Brain pericyte (primary cell): ENCODE measurements at regions not wholly inside any gene's neighbourhood (a gene's known extent, or its start where the extent isn't known, plus 50 kb on each side); places are given as distances from the start of the nearest gene placed in this dataset.
"Not testable (repeated sequence)": the region's sequence is repeated elsewhere in the genome, so short reads cannot be mapped to it uniquely, and the experiment has no call there.

Experiments
- DNase-seq: peaks from one replicate; pipeline ENCODE4 v3.0.0-alpha.2; 2012; ENCODE audit warnings: low read depth, low spot score

DNA sequence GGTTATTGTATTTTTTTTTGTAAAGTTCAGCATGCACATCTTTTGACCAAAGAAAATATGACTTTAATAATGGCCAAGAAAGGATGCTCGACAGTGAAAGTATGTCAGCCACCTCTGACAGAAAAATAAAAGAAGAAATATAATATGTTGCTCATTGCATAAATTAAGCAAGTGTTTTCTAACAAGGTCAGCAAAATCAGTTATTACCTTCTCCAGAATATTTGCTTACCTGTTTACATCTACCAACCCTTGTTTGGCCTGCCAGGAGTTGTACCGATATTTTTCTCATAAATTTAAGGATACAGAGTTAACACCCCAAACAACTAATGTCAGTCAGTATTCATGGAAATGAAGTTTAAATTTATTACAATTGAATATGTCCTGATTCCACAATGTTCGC lies 685.4 kb downstream of the PLA2G4A start:
- DNase-seq = no peak

DNA sequence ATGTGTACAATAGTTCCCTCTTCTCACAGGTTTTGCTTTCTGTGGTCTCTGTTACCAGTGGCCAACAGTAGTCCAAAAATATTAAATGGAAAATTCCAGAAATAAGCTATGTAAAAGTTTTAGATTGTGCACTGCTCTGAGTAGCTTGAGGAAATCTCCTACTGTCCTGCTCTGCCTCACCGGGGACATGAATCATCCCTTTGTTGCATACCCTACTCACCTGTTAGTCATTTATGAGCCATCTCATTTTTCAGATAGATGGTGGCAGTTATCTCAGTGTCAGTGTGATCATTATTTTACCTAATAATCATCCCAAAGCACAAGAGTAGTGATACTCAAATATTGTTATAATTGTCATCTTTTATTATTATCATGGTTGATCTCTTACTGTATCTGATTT lies 688.1 kb downstream of the PLA2G4A start:
- DNase-seq = no peak

DNA sequence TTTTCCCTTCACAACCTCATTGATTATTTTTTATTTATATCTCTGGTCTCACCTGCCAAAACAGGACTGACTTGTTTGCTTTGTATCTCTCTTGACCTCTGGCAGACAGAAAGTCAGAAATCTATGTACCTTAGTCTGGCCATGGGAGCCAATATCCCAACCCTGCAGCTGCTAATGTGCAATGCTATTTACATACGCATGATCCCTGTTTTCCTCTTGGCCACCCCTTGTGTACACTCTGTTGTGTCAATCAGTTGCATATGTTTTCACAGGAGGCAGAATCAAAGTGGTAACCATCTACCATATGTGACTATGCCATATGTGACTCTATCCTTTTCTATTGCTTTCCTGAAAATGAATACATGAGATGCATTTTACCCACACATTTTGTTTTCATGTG lies 688.8 kb downstream of the PLA2G4A start:
- DNase-seq = no peak

DNA sequence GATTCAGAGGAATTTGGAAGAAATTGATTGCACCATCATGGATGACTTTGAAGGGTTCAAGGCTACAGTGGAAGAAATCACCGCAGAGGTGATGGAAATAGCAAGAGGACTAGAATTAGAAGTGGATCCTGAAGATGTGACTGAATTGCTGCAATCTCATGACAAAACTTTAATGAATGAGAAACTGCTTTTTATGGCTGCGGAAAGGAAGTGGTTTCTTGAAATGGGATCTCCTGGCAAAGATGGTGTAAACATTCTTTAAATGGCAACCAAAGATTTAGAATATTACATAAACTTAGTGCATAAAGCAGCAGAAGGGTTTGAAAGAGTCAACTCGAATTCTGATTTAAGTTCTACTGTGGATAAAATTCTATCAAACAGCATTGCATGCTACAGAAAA lies 698.6 kb downstream of the PLA2G4A start:
- no peak for DNase-seq

DNA sequence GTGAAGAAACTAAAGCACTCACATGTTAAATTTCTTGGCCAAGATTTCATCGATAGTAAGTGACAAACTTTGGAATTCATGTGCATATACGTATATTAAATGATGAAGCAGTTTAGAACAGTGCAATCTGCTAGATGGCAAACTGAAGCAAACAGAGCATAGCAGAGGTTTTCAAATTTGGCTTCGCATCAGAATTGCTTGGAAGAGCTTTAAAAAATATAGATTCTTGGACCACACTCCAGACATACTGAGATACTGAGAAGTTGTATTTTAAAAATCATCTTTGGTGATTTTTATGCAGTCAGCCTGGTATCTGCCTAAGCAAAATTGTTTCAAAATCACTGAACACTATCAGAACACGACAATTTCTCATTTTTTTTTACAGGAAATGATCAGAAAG lies 709.2 kb downstream of the PLA2G4A start:
- DNase-seq = no peak

DNA sequence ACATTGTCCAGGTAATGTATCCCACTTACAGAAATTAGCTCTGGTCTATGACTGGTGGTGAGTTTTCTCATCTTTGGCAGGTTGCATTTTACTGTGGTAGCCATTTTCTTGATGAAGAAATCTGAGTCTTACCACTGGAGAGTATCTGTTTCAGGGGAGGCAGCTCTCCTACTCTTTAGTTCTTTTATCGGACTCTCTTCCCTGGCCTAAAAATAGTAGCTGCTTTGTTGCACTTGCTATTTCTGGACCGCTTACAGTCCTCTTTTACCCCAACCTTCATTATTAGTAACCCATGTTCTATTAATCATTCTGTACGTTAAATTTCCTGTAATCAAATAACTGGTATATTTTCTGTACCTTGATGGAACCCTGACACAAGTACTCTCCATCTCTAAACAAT lies 720.8 kb downstream of the PLA2G4A start:
- no peak for DNase-seq

DNA sequence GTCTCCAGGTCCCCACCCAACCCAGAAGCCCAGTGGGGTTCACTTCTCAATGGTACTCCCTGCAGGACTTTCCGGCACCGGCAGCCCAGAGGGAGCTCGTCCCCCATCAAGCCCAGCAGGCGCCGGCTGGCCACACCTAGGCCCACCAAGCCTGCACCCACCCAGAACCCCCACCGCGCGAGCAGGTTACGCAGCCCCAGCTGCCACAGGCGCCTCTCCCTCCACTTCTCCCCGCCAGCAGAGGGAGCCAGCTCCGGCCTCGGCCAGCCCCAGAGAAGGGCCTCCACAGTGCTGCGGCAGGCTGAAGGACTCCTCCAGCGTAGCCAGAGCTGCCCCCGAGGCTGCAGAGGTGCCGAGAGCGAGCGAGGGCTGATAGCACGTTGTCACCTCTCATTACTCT lies 722.3 kb downstream of the PLA2G4A start:
- no peak for DNase-seq

DNA sequence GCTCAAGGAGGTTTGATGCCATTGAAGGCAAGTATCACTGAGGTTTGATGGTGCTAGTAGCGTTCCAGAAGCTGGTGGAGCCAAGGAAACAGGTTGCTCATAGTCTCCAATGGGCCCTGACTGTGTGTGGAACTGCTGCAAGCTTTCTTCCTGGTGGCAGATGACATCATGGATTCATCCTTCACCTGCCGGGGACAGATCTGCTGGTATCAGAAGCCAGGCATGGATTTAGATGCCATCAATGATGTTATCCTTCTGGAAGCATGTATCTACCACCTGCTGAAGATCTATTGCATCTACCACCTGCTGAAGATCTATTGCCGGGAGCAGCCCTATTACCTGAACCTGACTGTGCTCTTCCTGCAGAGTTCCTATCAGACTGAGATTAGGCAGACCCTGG lies 734.4 kb downstream of the PLA2G4A start:
- no peak for DNase-seq

DNA sequence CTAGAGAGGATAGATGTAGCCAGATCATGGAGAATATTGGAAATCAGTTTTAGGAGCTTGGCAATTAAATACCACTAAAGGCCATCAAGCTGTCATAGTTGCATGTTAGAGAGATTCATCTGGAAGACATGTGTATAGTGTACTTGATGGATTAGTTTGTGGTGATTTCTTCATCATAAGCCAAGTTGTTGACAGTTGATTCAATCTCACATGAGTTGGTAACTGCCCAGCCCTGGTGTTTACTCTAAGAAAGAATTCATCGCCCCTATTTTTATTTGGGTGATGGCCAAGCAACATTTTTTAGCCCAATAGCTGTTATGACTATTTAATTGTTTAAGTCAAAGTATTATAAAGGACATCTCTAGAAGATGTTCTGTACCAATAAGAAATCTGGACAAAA lies 737.6 kb downstream of the PLA2G4A start:
- DNase-seq = no peak

DNA sequence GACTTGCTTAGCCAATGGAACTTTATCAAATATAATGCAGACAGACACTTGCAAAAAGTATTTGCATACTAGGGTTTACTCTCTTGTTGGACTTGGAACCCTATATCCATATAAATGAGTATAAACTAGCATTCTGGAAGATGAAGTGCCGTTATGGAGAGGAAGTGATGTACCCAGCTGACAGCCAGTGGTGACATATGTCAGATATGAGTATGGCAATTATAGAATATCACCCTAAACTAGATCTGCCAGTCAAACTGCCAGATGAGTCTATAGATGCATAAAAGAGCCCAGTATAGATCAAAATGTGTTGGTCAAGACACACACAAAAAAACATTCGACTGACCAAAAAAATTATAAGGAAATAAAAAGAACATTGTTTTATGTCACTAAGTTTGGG lies 739.3 kb downstream of the PLA2G4A start:
- no peak for DNase-seq

DNA sequence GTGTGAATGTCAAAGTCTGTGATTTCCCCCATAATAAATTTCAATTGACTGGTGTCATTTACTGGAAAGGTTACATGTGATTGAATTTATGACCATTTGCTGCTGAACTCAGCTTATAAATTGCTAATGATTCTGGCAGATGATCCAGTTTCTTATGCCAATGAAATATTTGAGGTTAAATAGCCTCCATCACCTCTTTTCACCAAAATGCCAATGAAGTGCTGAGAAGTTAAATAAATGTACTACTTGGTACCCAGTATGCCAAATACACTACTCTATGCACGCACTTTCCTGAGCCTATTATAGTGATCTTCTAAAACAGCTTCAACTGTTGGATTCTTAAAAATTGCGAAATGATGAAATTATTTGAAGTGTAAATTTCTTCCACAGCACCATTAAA lies 741.4 kb downstream of the PLA2G4A start:
- DNase-seq = no peak

DNA sequence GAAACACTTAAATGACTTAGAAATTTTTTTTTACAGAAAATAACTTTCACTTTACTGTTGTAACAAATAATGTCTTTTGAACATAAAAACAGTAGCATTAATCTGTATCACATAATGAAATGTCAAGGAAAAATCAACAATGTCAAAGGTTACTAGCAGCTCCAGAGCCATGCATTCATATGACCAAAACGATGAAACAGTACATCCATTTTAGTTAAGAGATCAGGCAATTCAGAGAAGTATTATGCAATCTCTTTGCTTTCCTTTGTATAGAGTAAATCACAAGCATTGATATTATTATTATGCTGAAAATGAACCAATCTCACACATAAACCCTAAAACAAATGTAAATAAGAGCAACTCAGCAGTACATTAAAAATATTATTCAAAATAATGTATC lies 748.9 kb downstream of the PLA2G4A start:
- no peak for DNase-seq

DNA sequence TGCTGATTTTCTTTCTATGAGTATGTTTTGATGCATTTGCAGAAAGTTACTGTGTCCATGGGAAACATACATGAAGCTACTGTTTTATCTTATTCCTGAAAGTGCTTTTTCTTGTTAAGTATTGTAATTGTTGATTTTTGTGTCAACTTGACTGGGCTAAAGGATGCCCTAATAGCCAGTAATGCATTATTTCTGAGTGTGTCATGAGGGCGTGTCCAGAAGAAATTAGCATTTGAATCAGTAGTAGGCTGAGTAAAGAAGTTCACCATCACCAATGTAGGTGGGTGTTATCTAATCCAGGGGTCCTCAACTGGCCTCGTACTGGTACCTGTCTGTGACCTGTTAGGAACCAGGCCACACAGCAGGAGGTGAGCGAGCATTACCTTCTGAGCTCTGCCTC lies 760.2 kb downstream of the PLA2G4A start:
- no peak for DNase-seq

DNA sequence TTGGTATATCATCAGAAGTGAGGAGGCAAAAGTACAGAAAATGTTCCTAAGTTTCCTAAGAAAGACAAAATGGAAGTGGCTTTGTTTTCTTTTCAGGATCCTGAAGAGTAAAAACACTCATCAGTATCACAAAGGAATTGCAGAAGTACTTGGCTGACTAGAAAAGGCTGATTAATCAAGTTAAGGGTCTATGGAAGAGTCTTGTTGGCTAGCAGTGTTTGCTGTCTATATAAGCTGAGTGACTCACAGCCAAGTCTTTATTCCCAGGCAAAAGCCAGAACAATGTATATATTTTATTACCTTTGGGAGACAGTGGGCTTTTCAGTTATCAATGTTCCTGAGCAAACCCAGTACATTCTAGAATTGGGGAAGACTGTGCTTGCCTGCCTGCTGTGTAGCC lies 777.0 kb downstream of the PLA2G4A start:
- no peak for DNase-seq

DNA sequence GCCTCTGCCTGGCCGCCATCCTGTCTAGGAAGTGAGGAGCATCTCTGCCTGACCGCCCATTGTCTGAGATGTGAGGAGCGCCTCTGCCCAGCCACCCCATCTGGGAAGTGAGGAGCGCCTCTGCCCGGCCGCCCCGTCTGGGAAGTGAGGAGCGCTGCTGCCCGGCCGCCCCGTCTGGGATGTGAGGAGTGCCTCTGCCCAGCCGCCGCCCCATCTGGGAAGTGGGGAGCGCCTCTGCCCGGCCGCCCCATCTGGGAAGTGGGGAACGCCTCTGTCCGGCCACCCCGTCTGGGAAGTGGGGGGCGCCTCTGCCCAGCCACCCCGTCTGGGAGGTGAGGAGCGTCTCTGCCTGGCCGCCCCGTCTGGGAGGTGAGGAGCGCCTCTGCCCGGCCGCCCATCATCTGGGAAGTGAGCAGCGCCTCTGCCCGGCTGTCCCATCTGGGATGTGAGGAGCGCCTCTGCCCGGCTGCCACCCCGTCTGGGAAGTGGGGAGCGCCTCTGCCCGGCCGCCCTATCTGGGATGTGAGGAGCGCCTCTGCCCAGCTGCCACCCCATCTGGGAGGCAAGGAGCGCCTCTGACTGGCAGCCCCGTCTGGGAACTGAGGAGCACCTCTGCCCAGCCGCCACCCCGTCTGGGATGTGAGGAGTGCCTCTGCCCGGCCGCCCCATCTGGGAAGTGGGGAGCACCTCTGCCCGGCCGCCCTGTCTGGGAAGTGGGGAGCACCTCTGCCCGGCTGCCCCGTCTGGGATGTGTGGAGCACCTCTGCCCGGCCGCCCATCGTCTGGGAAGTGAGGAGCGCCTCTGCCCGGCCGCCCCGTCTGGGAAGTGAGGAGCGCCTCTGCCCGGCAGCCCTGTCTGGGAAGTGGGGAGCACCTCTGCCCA lies 787.3 kb downstream of the PLA2G4A start:
- DNase-seq = not testable (repeated sequence)

DNA sequence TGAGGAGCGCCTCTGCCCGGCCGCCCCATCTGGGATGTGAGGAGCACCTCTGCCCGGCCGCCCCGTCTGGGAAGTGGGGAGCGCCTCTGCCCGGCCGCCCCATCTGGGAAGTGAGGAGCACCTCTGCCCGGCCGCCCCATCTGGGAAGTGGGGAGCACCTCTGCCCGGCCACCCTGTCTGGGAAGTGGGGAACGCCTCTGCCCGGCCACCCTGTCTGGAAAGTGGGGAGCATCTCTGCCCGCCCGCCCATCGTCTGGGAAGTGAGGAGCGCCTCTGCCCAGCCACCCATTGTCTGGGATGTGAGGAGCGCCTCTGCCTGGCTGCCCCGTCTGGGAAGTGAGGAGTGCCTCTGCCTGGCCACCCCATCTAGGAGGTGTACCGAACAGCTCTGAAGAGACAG lies 788.1 kb downstream of the PLA2G4A start:
- not testable (repeated sequence) for DNase-seq

DNA sequence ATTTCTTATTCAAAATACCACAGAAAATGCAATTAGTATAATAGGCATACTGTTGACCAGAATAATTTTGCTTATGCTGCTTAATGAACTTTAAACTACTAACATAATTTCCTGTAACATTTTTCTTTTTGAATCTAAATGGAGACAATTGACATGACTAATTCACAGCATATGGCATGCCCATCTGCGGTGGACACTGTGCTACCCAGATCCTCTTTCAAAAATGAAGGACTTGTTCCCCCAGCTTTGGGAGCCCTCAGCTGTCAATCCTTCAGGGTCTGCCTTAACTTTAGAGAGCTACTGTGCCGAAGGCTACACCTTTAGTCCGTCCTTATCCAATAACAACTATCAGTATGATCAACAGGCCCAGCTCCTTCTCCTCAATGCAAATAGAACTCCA lies 789.0 kb downstream of the PLA2G4A start:
- no peak for DNase-seq

DNA sequence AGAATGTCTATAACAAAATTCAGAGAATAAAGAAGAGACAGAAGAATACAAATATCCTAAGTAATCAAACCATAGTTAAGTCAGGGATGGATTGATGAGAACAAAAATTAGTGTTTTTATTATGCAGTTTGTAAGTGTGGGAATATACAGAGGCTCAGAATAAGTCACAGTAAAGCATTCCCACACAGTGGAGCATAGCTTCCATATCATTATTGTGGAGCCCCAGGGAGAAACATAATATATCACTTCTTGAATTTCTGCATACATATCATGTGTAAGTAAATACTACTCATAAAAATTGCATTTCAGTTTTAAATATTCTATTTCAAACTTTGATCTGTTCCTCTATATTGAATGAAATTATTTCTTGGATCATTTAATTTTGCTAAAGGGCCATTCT lies 790.4 kb downstream of the PLA2G4A start:
- no peak for DNase-seq

DNA sequence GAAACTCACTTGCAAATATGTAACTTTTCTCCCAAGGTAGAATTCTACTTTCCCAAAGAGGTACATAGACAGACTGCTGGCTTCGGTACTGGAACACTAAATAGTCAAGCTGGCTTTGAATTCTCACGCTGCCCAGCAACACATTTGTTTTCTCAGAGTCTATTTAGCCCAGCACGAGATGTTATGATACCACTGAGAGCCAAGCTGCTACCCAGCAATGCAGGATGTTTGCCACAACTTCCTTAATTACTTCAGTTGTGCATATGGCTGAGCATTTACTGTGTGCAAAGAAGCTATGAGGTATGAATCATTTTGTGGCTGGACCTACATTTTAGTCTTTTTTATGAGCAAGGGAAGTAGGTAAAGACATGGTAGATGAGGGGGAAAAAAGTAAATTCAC lies 793.2 kb downstream of the PLA2G4A start:
- no peak for DNase-seq

DNA sequence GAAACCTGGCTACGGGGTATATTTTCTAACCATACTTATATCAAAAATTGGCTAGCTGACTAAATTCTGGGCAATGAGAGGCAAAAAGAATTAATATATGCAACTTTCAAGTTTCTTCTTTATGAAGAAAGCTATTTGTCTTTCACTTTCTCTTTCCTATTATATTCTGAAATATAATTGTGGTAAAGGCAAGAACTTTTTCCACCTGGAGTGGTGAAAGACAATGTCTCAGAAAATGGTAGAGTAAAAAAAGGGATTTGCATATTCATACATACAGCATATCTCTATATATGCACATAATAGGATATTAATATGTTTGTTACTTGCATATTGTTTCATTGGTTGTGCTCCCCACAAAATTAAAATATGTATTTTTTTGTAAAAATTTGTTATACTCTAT lies 793.8 kb downstream of the PLA2G4A start:
- DNase-seq = no peak

DNA sequence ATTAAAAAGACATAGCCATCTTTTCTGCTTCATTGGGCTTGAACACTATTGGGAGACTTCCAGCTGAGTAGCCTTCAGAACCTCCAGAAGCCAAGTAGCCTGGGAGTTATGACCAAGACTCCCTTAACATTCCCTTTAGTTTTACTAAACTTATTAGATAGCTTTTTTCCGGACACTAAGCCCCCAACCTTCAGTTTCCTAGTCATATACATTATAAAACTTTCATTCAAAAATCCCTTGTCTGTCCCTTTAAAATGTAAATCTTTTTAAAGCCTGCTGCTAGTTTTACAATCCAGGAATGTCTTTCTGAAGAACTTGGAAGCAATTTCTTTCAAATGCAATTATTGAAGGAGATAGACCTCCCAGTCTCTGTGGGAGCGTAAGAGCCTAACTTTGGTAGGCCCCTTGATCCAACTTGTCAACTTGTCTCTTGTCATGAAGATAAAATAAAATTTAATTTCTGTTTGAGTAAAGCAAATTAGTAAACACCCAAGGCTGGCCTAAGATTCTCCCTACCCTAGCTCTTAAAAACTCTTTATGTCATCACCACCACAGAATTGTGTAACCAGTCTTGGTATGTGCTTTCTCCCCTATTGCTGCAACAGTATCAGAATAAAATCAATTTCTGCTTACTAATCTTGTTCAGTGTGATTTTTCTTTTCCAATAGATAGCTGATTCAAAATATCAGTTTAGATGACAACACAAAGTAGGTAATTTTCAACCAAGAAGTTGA lies 796.2 kb downstream of the PLA2G4A start:
- no peak for DNase-seq

DNA sequence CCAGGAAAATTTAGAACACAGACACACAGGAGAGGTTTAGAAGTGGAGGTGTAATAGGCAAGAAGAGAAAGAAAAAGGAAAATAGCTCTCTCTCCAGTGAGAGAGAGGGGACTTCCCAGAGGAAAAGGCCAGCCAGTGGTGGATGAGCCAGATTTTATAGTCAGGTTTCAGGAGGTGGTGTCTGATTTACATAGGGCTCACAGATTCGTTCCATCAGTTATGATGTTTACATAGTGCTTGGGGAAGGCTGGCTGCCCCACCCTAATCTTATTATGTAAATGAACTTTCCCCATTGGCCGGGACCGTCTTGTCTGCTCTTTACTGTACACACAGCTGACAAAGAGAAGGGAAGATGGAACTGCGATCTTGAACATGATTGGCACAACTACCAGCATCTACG lies 797.3 kb downstream of the PLA2G4A start:
- no peak for DNase-seq

DNA sequence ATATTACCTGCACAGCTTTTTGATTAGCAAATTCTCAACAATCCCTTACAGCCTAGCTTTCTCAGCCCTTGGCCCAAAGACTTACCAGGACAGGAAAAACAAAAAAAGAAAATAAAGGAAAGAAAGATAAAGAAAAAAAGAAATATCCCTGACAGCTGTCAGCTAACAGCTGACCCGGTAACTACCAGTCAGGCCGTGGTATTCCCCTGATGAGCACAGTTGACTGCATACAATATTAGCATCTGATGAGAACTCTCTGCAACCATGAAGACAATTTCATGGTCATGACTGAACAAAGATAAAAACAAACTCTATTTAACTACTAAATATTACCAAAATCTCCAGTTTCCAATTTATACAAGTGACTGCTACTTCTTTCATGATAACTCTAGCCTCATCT lies 798.8 kb downstream of the PLA2G4A start:
- DNase-seq = no peak
